ENCODE measurements at regions not wholly inside any gene's neighbourhood (a gene's known extent, or its start where the extent isn't known, plus 50 kb on each side); places are given as distances from the start of the nearest gene placed in this dataset.

GRCh38 chr11:131178596-131178995 lies 191.8 kb upstream of the NTM start:
- Histone ChIP-seq H3K27me3 (ENCODE audit: low read length) (no peaks in the 10 kb centered on the region), H3K9me3 (ENCODE audit: insufficient read depth, low read length) (no peaks in the 10 kb centered on the region), H4K20me1 (ENCODE audit: low read depth, low read length) (no peaks in the 10 kb centered on the region), H3K9ac (ENCODE audit: low read length) (no peak overlapping the region), H3K9me2 (replicated peaks; ENCODE audit: insufficient read depth, low read length) (no peaks in the 10 kb centered on the region), H3K27ac (ENCODE audit: low read depth, low read length) (no peak overlapping the region), H3F3A (ENCODE audit: insufficient read depth) (no peaks in the 10 kb centered on the region), H3K36me3 (ENCODE audit: low read length) (no peaks in the 10 kb centered on the region), H2AFZ (ENCODE audit: low read depth, low read length, severe bottlenecking) (no peak overlapping the region), H3K4me2 (ENCODE audit: low read depth, low read length, poor library complexity, severe bottlenecking) (no peak overlapping the region), H3K79me2 (ENCODE audit: insufficient read depth, low read length) (no peaks in the 10 kb centered on the region), H3K4me3 (ENCODE audit: insufficient read depth, low read length, poor library complexity, severe bottlenecking) (no peak overlapping the region)
- TF ChIP-seq CTCF (IDR thresholded peaks at IDR 0.05; ENCODE audit: insufficient read depth, low read length, poor library complexity, severe bottlenecking) (no peak), EZH2phosphoT487 (conservative IDR thresholded peaks at IDR 0.05; ENCODE audit: low read length) (no peak)

- Histone ChIP-seq H3K27ac (ENCODE audit: low read depth, low read length) (no peak overlapping the region), H3F3A (ENCODE audit: insufficient read depth) (no peaks in the 10 kb centered on the region), H3K9me3 (ENCODE audit: insufficient read depth, low read length) (no peaks in the 10 kb centered on the region), H3K27me3 (ENCODE audit: low read length) (no peaks in the 10 kb centered on the region), H3K4me2 (ENCODE audit: low read depth, low read length, poor library complexity, severe bottlenecking) (no peak overlapping the region), H3K9ac (ENCODE audit: low read length) (no peak overlapping the region), H3K36me3 (ENCODE audit: low read length) (no peaks in the 10 kb centered on the region), H3K4me3 (ENCODE audit: insufficient read depth, low read length, poor library complexity, severe bottlenecking) (no peak overlapping the region), H3K79me2 (ENCODE audit: insufficient read depth, low read length) (no peaks in the 10 kb centered on the region), H2AFZ (ENCODE audit: low read depth, low read length, severe bottlenecking) (no peak overlapping the region), H4K20me1 (ENCODE audit: low read depth, low read length) (no peaks in the 10 kb centered on the region), H3K9me2 (replicated peaks; ENCODE audit: insufficient read depth, low read length) (no peaks in the 10 kb centered on the region)
- TF ChIP-seq CTCF (IDR thresholded peaks at IDR 0.05; ENCODE audit: insufficient read depth, low read length, poor library complexity, severe bottlenecking) = no peak
- no peak for TF ChIP-seq EZH2phosphoT487 (conservative IDR thresholded peaks at IDR 0.05; ENCODE audit: low read length)
These were observed 190.6 kb upstream of the NTM start for GRCh38 chr11:131179836-131180235.

GRCh38 chr11:131185915-131186314 lies 184.5 kb upstream of the NTM start:
- Histone ChIP-seq H3K27ac (ENCODE audit: low read depth, low read length) (no peak overlapping the region), H3K9ac (ENCODE audit: low read length) (no peak overlapping the region), H3K9me3 (ENCODE audit: insufficient read depth, low read length) (no peaks in the 10 kb centered on the region), H3K79me2 (ENCODE audit: insufficient read depth, low read length) (no peaks in the 10 kb centered on the region), H3K27me3 (ENCODE audit: low read length) (no peaks in the 10 kb centered on the region), H3K9me2 (replicated peaks; ENCODE audit: insufficient read depth, low read length) (no peaks in the 10 kb centered on the region), H3F3A (ENCODE audit: insufficient read depth) (no peaks in the 10 kb centered on the region), H2AFZ (ENCODE audit: low read depth, low read length, severe bottlenecking) (no peak overlapping the region), H3K4me2 (ENCODE audit: low read depth, low read length, poor library complexity, severe bottlenecking) (no peak overlapping the region), H3K4me3 (ENCODE audit: insufficient read depth, low read length, poor library complexity, severe bottlenecking) (no peak overlapping the region), H4K20me1 (ENCODE audit: low read depth, low read length) (no peaks in the 10 kb centered on the region), H3K36me3 (ENCODE audit: low read length) (no peaks in the 10 kb centered on the region)
- TF ChIP-seq EZH2phosphoT487 (conservative IDR thresholded peaks at IDR 0.05; ENCODE audit: low read length) (no peak), CTCF (IDR thresholded peaks at IDR 0.05; ENCODE audit: insufficient read depth, low read length, poor library complexity, severe bottlenecking) (no peak)

All from SU-DHL-6 (cell line).